SKM-1 treated with dmso at 0.1 percent for 144 hours (cell line): ENCODE measurements at regions not wholly inside any gene's neighbourhood (a gene's known extent, or its start where the extent isn't known, plus 50 kb on each side); places are given as distances from the start of the nearest gene placed in this dataset.
"Not testable (repeated sequence)": the region's sequence is repeated elsewhere in the genome, so short reads cannot be mapped to it uniquely, and the experiment has no call there.

Experiments used
- DNase-seq: peaks from one replicate; lab custom pipeline; 2025; ENCODE audit not compliant: unreplicated experiment; lab: John Stamatoyannopoulos, UW

- no peak for DNase-seq
These were observed 270.6 kb downstream of the FBXO8 start for GRCh38 chr4:174012886-174013259.

GRCh38 chr4:174012135-174012885, 271.2 kb downstream of the FBXO8 start:
- DNase-seq = no peak

GRCh38 chr4:174010547-174010946, 272.9 kb downstream of the FBXO8 start:
- no peak for DNase-seq

GRCh38 chr4:174009686-174010451, 273.6 kb downstream of the FBXO8 start:
- DNase-seq = no peak

- DNase-seq = no peak
These were observed 278.0 kb downstream of the FBXO8 start for GRCh38 chr4:174005422-174005821.

GRCh38 chr4:173998471-173999144, 284.9 kb downstream of the FBXO8 start:
- DNase-seq = peak; percentile 34

- not testable (repeated sequence) for DNase-seq
These were observed 287.7 kb downstream of the FBXO8 start for GRCh38 chr4:173995779-173996178.

GRCh38 chr4:173991814-173992213, 291.7 kb downstream of the FBXO8 start:
- no peak for DNase-seq

- DNase-seq = no peak
These were observed 292.2 kb downstream of the FBXO8 start for GRCh38 chr4:173991316-173991715.

GRCh38 chr4:173990869-173991210, 292.6 kb downstream of the FBXO8 start:
- no peak for DNase-seq

GRCh38 chr4:173990126-173990868, 293.2 kb downstream of the FBXO8 start:
- peak; percentile 28 for DNase-seq

- DNase-seq = not testable (repeated sequence)
These were observed 319.9 kb downstream of the FBXO8 start for GRCh38 chr4:173963523-173963922.

- no peak for DNase-seq
These were observed 323.1 kb downstream of the FBXO8 start for GRCh38 chr4:173960398-173960797.

- no peak for DNase-seq
These were observed 325.0 kb downstream of the FBXO8 start for GRCh38 chr4:173958445-173958844.

GRCh38 chr4:173943547-173943946, 339.9 kb downstream of the FBXO8 start:
- no peak for DNase-seq

- DNase-seq = no peak
These were observed 343.3 kb downstream of the FBXO8 start for GRCh38 chr4:173940146-173940545.

- no peak for DNase-seq
These were observed 345.7 kb downstream of the FBXO8 start for GRCh38 chr4:173937631-173938270.

- no peak for DNase-seq
These were observed 346.6 kb downstream of the FBXO8 start for GRCh38 chr4:173936861-173937260.

GRCh38 chr4:173935622-173936405, 347.7 kb downstream of the FBXO8 start:
- no peak for DNase-seq
